Neural cell (in vitro differentiated cells): ENCODE measurements at regions not wholly inside any gene's neighbourhood (a gene's known extent, or its start where the extent isn't known, plus 50 kb on each side); places are given as distances from the start of the nearest gene placed in this dataset.
"Not testable (repeated sequence)": the region's sequence is repeated elsewhere in the genome, so short reads cannot be mapped to it uniquely, and the experiment has no call there.

Experiments
- H2AFZ ChIP-seq: fragments of 200-600, 300-800 bp; sonication (generic), shearing (Covaris generic); 2 replicates; pipeline ENCODE4 v1.6.0; 2014; ENCODE audit warnings: low read depth, mild to moderate bottlenecking, antibody characterized with exemption, low read length, moderate library complexity
- H3F3A ChIP-seq: fragments of 200-600 bp; shearing (Covaris generic); 2 replicates; pipeline ENCODE4 v1.6.1; 2016; ENCODE audit warnings: mild to moderate bottlenecking, moderate library complexity, mixed read lengths, antibody characterized with exemption, low read length; ENCODE audit not compliant: insufficient read depth, poor library complexity, severe bottlenecking
- H3K27ac ChIP-seq: fragments of 200-600, 300-800 bp; sonication (generic), shearing (Covaris generic); 2 replicates; pipeline ENCODE4 v1.5.1; 2014; ENCODE audit warnings: mild to moderate bottlenecking, low read length, moderate library complexity
- H3K27me3 ChIP-seq: fragments of 300-800, 200-600 bp; sonication (generic), shearing (Covaris generic); 2 replicates; pipeline ENCODE4 v1.6.0; 2014; ENCODE audit warnings: mild to moderate bottlenecking, low read depth, low read length, moderate library complexity; ENCODE audit not compliant: insufficient read depth
- H3K36me3 ChIP-seq: fragments of 300-800, 200-600 bp; sonication (generic), shearing (Covaris generic); 2 replicates; pipeline ENCODE4 v1.5.1; 2014; ENCODE audit warnings: mild to moderate bottlenecking, antibody characterized with exemption, low read length, moderate library complexity; ENCODE audit not compliant: insufficient read depth
- H3K4me2 ChIP-seq: fragments of 300-800, 200-600 bp; sonication (generic), shearing (Covaris generic); 2 replicates; pipeline ENCODE4 v1.6.0; 2014; ENCODE audit warnings: mild to moderate bottlenecking, low read length
- H3K4me3 ChIP-seq: fragments of 300-800, 200-600 bp; sonication (generic), shearing (Covaris generic); 2 replicates; pipeline ENCODE4 v1.5.1; 2014; ENCODE audit warnings: mild to moderate bottlenecking, low read length, moderate library complexity
- H3K79me2 ChIP-seq: fragments of 200-600 bp; shearing (Covaris generic); replicated peaks from 2 replicates; pipeline ENCODE4 v1.6.0; 2014; ENCODE audit warnings: mild to moderate bottlenecking, low read length, moderate library complexity; ENCODE audit not compliant: insufficient read depth
- H3K9ac ChIP-seq: fragments of 300-800, 200-600 bp; sonication (generic), shearing (Covaris generic); 2 replicates; pipeline ENCODE4 v1.6.1; 2016; ENCODE audit warnings: mild to moderate bottlenecking, low read length, mixed read lengths
- H3K9me2 ChIP-seq: fragments of 200-600 bp; shearing (Covaris generic); 2 replicates; pipeline ENCODE4 v1.6.1; 2016; ENCODE audit warnings: mild to moderate bottlenecking, low read length, mixed read lengths; ENCODE audit not compliant: insufficient read depth
- H3K9me3 ChIP-seq: fragments of 200-600, 300-800 bp; sonication (generic), shearing (Covaris generic); 2 replicates; pipeline ENCODE4 v1.6.1; 2016; ENCODE audit warnings: mild to moderate bottlenecking, mixed run types, low read length, moderate library complexity, mixed read lengths
- H4K20me1 ChIP-seq: fragments of 200-600 bp; shearing (Covaris generic); 2 replicates; pipeline ENCODE4 v1.6.1; 2016; ENCODE audit warnings: mild to moderate bottlenecking, mixed run types; ENCODE audit not compliant: insufficient read depth
- EP300 ChIP-seq: fragments of 450-650 bp; conservative IDR thresholded peaks from 2 replicates; pipeline ENCODE4 v1.6.1; 2014; ENCODE audit warnings: antibody characterized with exemption, mild to moderate bottlenecking, moderate library complexity; ENCODE audit not compliant: poor library complexity, severe bottlenecking
- EZH2 ChIP-seq: fragments of 200-600, 300-800 bp; shearing (Covaris generic), sonication (generic); IDR thresholded peaks from 2 replicates; pipeline ENCODE4 v1.6.1; 2014; ENCODE audit warnings: antibody characterized with exemption, low read length, borderline replicate concordance, mild to moderate bottlenecking; ENCODE audit not compliant: insufficient read depth, poor library complexity, severe bottlenecking
- MXI1 ChIP-seq: fragments of 450-650 bp; conservative IDR thresholded peaks from 2 replicates; pipeline ENCODE4 v1.6.1; 2014; ENCODE audit warnings: antibody characterized with exemption, mild to moderate bottlenecking; ENCODE audit not compliant: poor library complexity, severe bottlenecking
- POLR2AphosphoS5 ChIP-seq: IDR thresholded peaks from 2 replicates; pipeline ENCODE4 v1.6.1; 2012
- RAD21 ChIP-seq: fragments of 450-650 bp; conservative IDR thresholded peaks from 2 replicates; pipeline ENCODE4 v1.6.1; 2014; ENCODE audit warnings: antibody characterized with exemption, mild to moderate bottlenecking, moderate library complexity
- SMC3 ChIP-seq: fragments of 450-650 bp; conservative IDR thresholded peaks from 2 replicates; pipeline ENCODE4 v1.6.1; 2014; ENCODE audit warnings: antibody characterized with exemption, mild to moderate bottlenecking, moderate library complexity; ENCODE audit not compliant: poor library complexity
- TAF1 ChIP-seq: IDR thresholded peaks from 2 replicates; pipeline ENCODE4 v1.6.1; 2012; ENCODE audit warnings: low read depth
- TF ChIP-seq, protein P1 (sequence below): IDR thresholded peaks from 2 replicates; pipeline ENCODE4 v1.6.1; 2012; ENCODE audit warnings: borderline replicate concordance
- TF ChIP-seq, protein P2 (sequence below): fragments of 450-650 bp; IDR thresholded peaks from 2 replicates; pipeline ENCODE4 v1.5.1; 2014; ENCODE audit warnings: antibody characterized with exemption, mild to moderate bottlenecking, moderate library complexity; ENCODE audit not compliant: poor library complexity, severe bottlenecking

DNA sequence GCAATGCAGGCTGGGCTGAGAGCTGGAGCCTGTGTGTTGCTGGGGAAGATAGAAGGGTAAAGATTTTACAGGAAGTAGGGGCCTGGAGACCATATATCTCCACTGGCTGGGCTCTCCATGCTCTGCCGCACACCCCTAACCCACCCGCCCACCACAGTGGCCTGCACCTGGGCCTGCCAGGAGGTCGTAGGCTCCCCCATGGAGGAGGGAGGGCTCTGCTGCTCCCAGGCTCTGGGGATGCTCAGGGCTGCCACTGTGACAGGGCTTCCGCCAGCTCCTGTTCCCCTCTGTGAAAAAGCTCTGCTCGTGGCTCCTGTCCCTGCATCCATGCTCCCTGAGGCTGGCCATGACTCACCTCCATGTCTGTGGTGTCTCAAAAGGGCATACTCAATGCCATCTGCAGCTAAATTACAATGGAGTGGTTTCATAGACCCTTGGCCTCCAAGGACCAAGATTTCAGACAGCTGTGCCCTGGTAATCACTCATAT, 106.0 kb downstream of the CXCL12 start:
- Histone ChIP-seq H3K27me3 (no peaks in the 10 kb centered on the region), H4K20me1 (no peaks in the 10 kb centered on the region), H3K36me3 (no peaks in the 10 kb centered on the region), H3K79me2 (no peaks in the 10 kb centered on the region), H2AFZ (no peak overlapping the region), H3K9me2 (no peaks in the 10 kb centered on the region), H3K4me3 (no peak overlapping the region), H3K4me2 (no peak overlapping the region), H3K9ac (no peak overlapping the region), H3F3A (no peaks in the 10 kb centered on the region), H3K9me3 (no peaks in the 10 kb centered on the region), H3K27ac (no peak overlapping the region)
- TF ChIP-seq, protein P1, sequence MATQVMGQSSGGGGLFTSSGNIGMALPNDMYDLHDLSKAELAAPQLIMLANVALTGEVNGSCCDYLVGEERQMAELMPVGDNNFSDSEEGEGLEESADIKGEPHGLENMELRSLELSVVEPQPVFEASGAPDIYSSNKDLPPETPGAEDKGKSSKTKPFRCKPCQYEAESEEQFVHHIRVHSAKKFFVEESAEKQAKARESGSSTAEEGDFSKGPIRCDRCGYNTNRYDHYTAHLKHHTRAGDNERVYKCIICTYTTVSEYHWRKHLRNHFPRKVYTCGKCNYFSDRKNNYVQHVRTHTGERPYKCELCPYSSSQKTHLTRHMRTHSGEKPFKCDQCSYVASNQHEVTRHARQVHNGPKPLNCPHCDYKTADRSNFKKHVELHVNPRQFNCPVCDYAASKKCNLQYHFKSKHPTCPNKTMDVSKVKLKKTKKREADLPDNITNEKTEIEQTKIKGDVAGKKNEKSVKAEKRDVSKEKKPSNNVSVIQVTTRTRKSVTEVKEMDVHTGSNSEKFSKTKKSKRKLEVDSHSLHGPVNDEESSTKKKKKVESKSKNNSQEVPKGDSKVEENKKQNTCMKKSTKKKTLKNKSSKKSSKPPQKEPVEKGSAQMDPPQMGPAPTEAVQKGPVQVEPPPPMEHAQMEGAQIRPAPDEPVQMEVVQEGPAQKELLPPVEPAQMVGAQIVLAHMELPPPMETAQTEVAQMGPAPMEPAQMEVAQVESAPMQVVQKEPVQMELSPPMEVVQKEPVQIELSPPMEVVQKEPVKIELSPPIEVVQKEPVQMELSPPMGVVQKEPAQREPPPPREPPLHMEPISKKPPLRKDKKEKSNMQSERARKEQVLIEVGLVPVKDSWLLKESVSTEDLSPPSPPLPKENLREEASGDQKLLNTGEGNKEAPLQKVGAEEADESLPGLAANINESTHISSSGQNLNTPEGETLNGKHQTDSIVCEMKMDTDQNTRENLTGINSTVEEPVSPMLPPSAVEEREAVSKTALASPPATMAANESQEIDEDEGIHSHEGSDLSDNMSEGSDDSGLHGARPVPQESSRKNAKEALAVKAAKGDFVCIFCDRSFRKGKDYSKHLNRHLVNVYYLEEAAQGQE = no peak
- TF ChIP-seq RAD21 (no peak), POLR2AphosphoS5 (no peak), EZH2 (no peak), SMC3 (no peak), TAF1 (no peak), MXI1 (no peak), EP300 (no peak)
- TF ChIP-seq, protein P2, sequence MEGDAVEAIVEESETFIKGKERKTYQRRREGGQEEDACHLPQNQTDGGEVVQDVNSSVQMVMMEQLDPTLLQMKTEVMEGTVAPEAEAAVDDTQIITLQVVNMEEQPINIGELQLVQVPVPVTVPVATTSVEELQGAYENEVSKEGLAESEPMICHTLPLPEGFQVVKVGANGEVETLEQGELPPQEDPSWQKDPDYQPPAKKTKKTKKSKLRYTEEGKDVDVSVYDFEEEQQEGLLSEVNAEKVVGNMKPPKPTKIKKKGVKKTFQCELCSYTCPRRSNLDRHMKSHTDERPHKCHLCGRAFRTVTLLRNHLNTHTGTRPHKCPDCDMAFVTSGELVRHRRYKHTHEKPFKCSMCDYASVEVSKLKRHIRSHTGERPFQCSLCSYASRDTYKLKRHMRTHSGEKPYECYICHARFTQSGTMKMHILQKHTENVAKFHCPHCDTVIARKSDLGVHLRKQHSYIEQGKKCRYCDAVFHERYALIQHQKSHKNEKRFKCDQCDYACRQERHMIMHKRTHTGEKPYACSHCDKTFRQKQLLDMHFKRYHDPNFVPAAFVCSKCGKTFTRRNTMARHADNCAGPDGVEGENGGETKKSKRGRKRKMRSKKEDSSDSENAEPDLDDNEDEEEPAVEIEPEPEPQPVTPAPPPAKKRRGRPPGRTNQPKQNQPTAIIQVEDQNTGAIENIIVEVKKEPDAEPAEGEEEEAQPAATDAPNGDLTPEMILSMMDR = no peak

DNA sequence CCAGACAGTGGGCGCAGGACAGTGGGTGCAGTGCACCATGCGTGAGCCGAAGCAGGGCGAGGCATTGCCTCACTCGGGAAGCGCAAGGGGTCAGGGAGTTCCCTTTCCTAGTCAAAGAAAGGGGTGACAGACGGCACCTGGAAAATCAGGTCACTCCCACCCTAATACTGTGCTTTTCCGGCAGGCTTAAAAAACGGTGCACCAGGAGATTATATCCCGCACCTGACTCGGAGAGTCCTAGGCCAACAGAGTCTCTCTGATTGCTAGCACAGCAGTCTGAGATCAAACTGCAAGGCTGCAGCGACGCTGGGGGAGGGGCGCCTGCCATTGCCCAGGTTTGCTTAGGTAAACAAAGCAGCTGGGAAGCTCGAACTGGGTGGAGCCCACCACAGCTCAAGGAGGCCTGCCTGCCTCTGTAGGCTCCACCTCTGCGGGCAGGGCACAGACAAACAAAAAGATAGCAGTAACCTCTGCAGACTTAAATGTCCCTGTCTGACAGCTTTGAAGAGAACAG, 116.4 kb downstream of the CXCL12 start:
- H3K27me3 ChIP-seq = not testable (repeated sequence)

DNA sequence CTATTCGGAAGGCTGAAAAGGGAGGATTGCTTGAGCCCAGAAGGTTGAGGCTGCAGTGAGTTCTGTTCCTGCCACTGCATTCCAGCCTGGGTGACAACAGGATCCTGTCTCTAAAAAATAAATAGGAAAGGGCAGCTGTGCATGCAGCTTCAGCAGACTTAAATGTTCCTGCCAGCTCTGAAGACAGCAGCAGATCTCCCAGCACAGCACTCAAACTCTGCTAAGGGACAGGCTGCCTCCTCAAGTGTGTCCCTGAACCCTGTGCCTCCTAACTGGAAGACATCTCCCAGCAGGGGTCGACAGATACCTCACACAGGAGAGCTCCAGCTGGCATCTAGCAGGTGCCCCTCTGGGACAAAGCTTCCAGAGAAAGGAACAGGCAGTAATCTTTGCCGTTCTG, 117.9 kb downstream of the CXCL12 start:
- Histone ChIP-seq H3K9me3 (no peaks in the 10 kb centered on the region), H3K36me3 (no peaks in the 10 kb centered on the region), H2AFZ (no peak overlapping the region), H3K79me2 (no peaks in the 10 kb centered on the region), H3K27me3 (no peaks in the 10 kb centered on the region), H3F3A (no peaks in the 10 kb centered on the region), H4K20me1 (no peaks in the 10 kb centered on the region), H3K27ac (no peak overlapping the region), H3K9ac (no peak overlapping the region), H3K4me3 (no peak overlapping the region), H3K4me2 (no peak overlapping the region), H3K9me2 (no peaks in the 10 kb centered on the region)
- TF ChIP-seq EP300 (no peak), SMC3 (no peak), TAF1 (no peak), RAD21 (no peak), POLR2AphosphoS5 (no peak), EZH2 (no peak), MXI1 (no peak)
- TF ChIP-seq, protein P2 = no peak
- TF ChIP-seq, protein P1 = no peak

More for the DNA sequence above, 116.4 kb downstream of the CXCL12 start:
- H3K9me3 ChIP-seq, H3K36me3 ChIP-seq, H3K9me2 ChIP-seq, H2AFZ ChIP-seq, H3K4me3 ChIP-seq, H3F3A ChIP-seq, H3K27ac ChIP-seq, H3K4me2 ChIP-seq, H3K79me2 ChIP-seq, H4K20me1 ChIP-seq, H3K9ac ChIP-seq: not testable (repeated sequence)
